Keratinocyte (primary cell): ENCODE measurements at regions not wholly inside any gene's neighbourhood (a gene's known extent, or its start where the extent isn't known, plus 50 kb on each side); places are given as distances from the start of the nearest gene placed in this dataset.

Experiments used
- DNase-seq: peaks from one replicate; pipeline ENCODE4 v3.0.0-alpha.2; 2011; ENCODE audit warnings: low read depth, missing footprints, low spot score
- FAIRE-seq: peaks from 2 replicates; lab custom pipeline; 2011; peaks lifted over from hg19 to GRCh38; lab: Jason Lieb, UNC
- H2AFZ ChIP-seq: 2 replicates; pipeline ENCODE4 v1.6.0; 2012; ENCODE audit warnings: low read length, control low read depth, inconsistent platforms; ENCODE audit not compliant: control insufficient read depth
- H3K27ac ChIP-seq: 2 replicates; pipeline ENCODE4 v1.5.1; 2011; ENCODE audit warnings: low read length; ENCODE audit not compliant: control insufficient read depth, insufficient read depth
- H3K27me3 ChIP-seq: 3 replicates; pipeline ENCODE4 v1.6.0; 2011; ENCODE audit warnings: low read length; ENCODE audit not compliant: control insufficient read depth, insufficient read depth; ENCODE audit errors: extremely low read depth
- H3K36me3 ChIP-seq, 2 experiments: 2 replicates in 1 of 2; 3 replicates in 1 of 2; pipeline ENCODE4 v1.5.1; 2011; ENCODE audit warnings: low read length in 2 of 2, mild to moderate bottlenecking in 1 of 2; ENCODE audit not compliant: control insufficient read depth in 2 of 2, insufficient read depth in 2 of 2; ENCODE audit errors: extremely low read depth in 1 of 2
- H3K4me1 ChIP-seq: 3 replicates; pipeline ENCODE4 v1.5.1; 2011; ENCODE audit warnings: low read length; ENCODE audit not compliant: control insufficient read depth, insufficient read depth; ENCODE audit errors: extremely low read depth
- H3K4me2 ChIP-seq: 3 replicates; pipeline ENCODE4 v1.6.0; 2011; ENCODE audit warnings: low read depth, low read length; ENCODE audit not compliant: control insufficient read depth, insufficient read depth; ENCODE audit errors: extremely low read depth
- H3K4me3 ChIP-seq, 3 experiments: fragments of 200-600 bp in 1 of 3; sonication (generic) in 1 of 3; 2 replicates in 2 of 3; 3 replicates in 1 of 3; pipeline ENCODE4 v1.5.1; 2011 to 2016; ENCODE audit warnings: low read length in 3 of 3, mild to moderate bottlenecking in 3 of 3, control low read depth in 2 of 3, inconsistent platforms in 1 of 3, low read depth in 1 of 3, mixed read lengths in 1 of 3, mixed run types in 1 of 3, moderate library complexity in 1 of 3; ENCODE audit not compliant: control insufficient read depth in 2 of 3, insufficient read depth in 2 of 3; ENCODE audit errors: extremely low read depth in 1 of 3
- H3K79me2 ChIP-seq: 2 replicates; pipeline ENCODE4 v1.6.0; 2012; ENCODE audit warnings: low read length; ENCODE audit not compliant: control insufficient read depth, insufficient read depth
- H3K9ac ChIP-seq: 3 replicates; pipeline ENCODE4 v1.6.0; 2011; ENCODE audit warnings: low read length; ENCODE audit not compliant: control insufficient read depth, insufficient read depth; ENCODE audit errors: extremely low read depth
- H3K9me1 ChIP-seq: 3 replicates; pipeline ENCODE4 v1.6.0; 2011; ENCODE audit warnings: low read length; ENCODE audit not compliant: control insufficient read depth, insufficient read depth; ENCODE audit errors: extremely low read depth
- H3K9me3 ChIP-seq: 2 replicates; pipeline ENCODE4 v1.5.1; 2012; ENCODE audit warnings: low read depth, low read length; ENCODE audit not compliant: control insufficient read depth
- H4K20me1 ChIP-seq: 3 replicates; pipeline ENCODE4 v1.6.0; 2011; ENCODE audit warnings: low read length; ENCODE audit not compliant: control insufficient read depth, insufficient read depth; ENCODE audit errors: extremely low read depth
- CTCF ChIP-seq, 3 experiments: IDR thresholded peaks in 1 of 3; conservative IDR thresholded peaks in 1 of 3; optimal IDR thresholded peaks in 1 of 3; 2 replicates in 2 of 3; 3 replicates in 1 of 3; pipeline versions ENCODE3 to v1.5.1; 2011; ENCODE audit warnings: low read length in 3 of 3, mild to moderate bottlenecking in 3 of 3, moderate library complexity in 2 of 3, control low read depth in 1 of 3, inconsistent platforms in 1 of 3; ENCODE audit not compliant: insufficient read depth in 2 of 3; ENCODE audit errors: extremely low read depth in 1 of 3
- EZH2 ChIP-seq: IDR thresholded peaks from one replicate; pipeline ENCODE4 v1.6.1; 2012; ENCODE audit warnings: inconsistent platforms, mild to moderate bottlenecking, low read length, moderate library complexity
- dilution Hi-C: fragments of 300-500 bp; cut with MboI; formaldehyde crosslinking; loops from one replicate; pipeline ENCODE4 v1.7.0; 2020; ENCODE audit warnings: low sequenced_read_pairs; ENCODE audit not compliant: extremely low pct_ligation_motif_present

GRCh38 chr15:93451822-93452221, 362.8 kb upstream of the RGMA start:
- no peak overlapping the region for H3K4me2 ChIP-seq
- no peak overlapping the region for H3K9ac ChIP-seq
- H3K9me3 ChIP-seq = no peaks in the 10 kb centered on the region
- no peak for FAIRE-seq
- no peaks in the 10 kb centered on the region for H3K79me2 ChIP-seq
- no peaks in the 10 kb centered on the region for H3K27me3 ChIP-seq
- H3K4me3 ChIP-seq = no peak overlapping the region
- DNase-seq = no peak
- no peak overlapping the region for H3K27ac ChIP-seq
- H3K36me3 ChIP-seq = no peaks in the 10 kb centered on the region
- no peaks in the 10 kb centered on the region for H4K20me1 ChIP-seq
- H3K4me1 ChIP-seq = no peaks in the 10 kb centered on the region
- H2AFZ ChIP-seq = no peak overlapping the region
- no peaks in the 10 kb centered on the region for H3K9me1 ChIP-seq
- TF ChIP-seq EZH2 (no peak), CTCF (optimal IDR thresholded peaks at IDR 0.05 in 1 of 3, IDR thresholded peaks at IDR 0.05 in 1 of 3, conservative IDR thresholded peaks at IDR 0.05 in 1 of 3; ENCODE audit: extremely low read depth in 1 of 3, insufficient read depth in 2 of 3, low read length in 3 of 3) (no peak)
- dilution Hi-C loops = no loop called here

GRCh38 chr15:93451265-93451664, 362.3 kb upstream of the RGMA start:
- Histone ChIP-seq H4K20me1 (no peaks in the 10 kb centered on the region), H3K4me2 (no peak overlapping the region), H3K36me3 (no peaks in the 10 kb centered on the region), H3K9me3 (no peaks in the 10 kb centered on the region), H3K27me3 (no peaks in the 10 kb centered on the region), H2AFZ (no peak overlapping the region), H3K4me1 (no peaks in the 10 kb centered on the region), H3K9ac (no peak overlapping the region), H3K4me3 (no peak overlapping the region), H3K27ac (no peak overlapping the region), H3K9me1 (no peaks in the 10 kb centered on the region), H3K79me2 (no peaks in the 10 kb centered on the region)
- FAIRE-seq (no peak), DNase-seq (no peak)
- no peak for TF ChIP-seq CTCF (optimal IDR thresholded peaks at IDR 0.05 in 1 of 3, IDR thresholded peaks at IDR 0.05 in 1 of 3, conservative IDR thresholded peaks at IDR 0.05 in 1 of 3; ENCODE audit: extremely low read depth in 1 of 3, insufficient read depth in 2 of 3, low read length in 3 of 3)
- no peak for TF ChIP-seq EZH2
- dilution Hi-C loops = no loop called here
